MCF 10A (cell line): ENCODE measurements at regions not wholly inside any gene's neighbourhood (a gene's known extent, or its start where the extent isn't known, plus 50 kb on each side); places are given as distances from the start of the nearest gene placed in this dataset.

Experiments
- BruUV-seq: library from RNA; stranded (reverse); fragments of 400-500 nt; replicated peaks from 2 replicates; lab custom pipeline; 2021; lab: Mats Ljungman, UMichigan
- CTCF ChIA-PET: fragments of 300-600 bp; sonication (Branson Sonifier 250); formaldehyde crosslinking; extraction: SDS; loops from one replicate; lab custom pipeline; 2021; ENCODE audit warnings: antibody characterized with exemption, inconsistent platforms; lab: Yijun Ruan, JAX
- POLR2A ChIA-PET: fragments of 300-600, 350-650 bp; sonication (Branson Sonifier 250); formaldehyde crosslinking; extraction: SDS; loops from one replicate; lab custom pipeline; 2020; ENCODE audit warnings: antibody characterized with exemption, inconsistent platforms; lab: Yijun Ruan, JAX
- DNase-seq: peaks from one replicate; pipeline ENCODE4 v3.0.0-alpha.2; 2018; ENCODE audit not compliant: unreplicated experiment
- H3K27ac Mint-ChIP-seq: one replicate; pipeline ENCODE4 v1.8.0; 2022; ENCODE audit warnings: mild to moderate bottlenecking, low read depth, mixed read lengths; ENCODE audit not compliant: unreplicated experiment
- H3K27me3 Mint-ChIP-seq: one replicate; pipeline ENCODE4 v1.8.0; 2022; ENCODE audit warnings: mixed read lengths; ENCODE audit not compliant: insufficient read depth, unreplicated experiment
- H3K36me3 Mint-ChIP-seq: one replicate; pipeline ENCODE4 v1.8.0; 2022; ENCODE audit warnings: mild to moderate bottlenecking, moderate library complexity, mixed read lengths; ENCODE audit not compliant: insufficient read depth, unreplicated experiment
- H3K4me1 Mint-ChIP-seq: one replicate; pipeline ENCODE4 v1.8.0; 2022; ENCODE audit warnings: mixed read lengths; ENCODE audit not compliant: insufficient read depth, unreplicated experiment
- H3K4me3 Mint-ChIP-seq: one replicate; pipeline ENCODE4 v1.8.0; 2022; ENCODE audit warnings: mild to moderate bottlenecking, moderate library complexity, mixed read lengths; ENCODE audit not compliant: unreplicated experiment
- H3K9me3 Mint-ChIP-seq: one replicate; pipeline ENCODE4 v1.8.0; 2022; ENCODE audit warnings: mixed read lengths; ENCODE audit not compliant: unreplicated experiment
- CTCF ChIP-seq: fragments of 200-600 bp; IDR thresholded peaks from one replicate; pipeline ENCODE4 v1.8.0; 2022; ENCODE audit warnings: antibody characterized with exemption, mild to moderate bottlenecking; ENCODE audit not compliant: unreplicated experiment
- intact Hi-C: fragments of 100-400 bp; cut with micrococcal nuclease; formaldehyde crosslinking; loops from 2 replicates; pipeline ENCODE4 v1.14.1; 2022

- CTCF ChIA-PET: interaction anchor here (1.2 kb wide), 1 partner anchor 12 kb away, joined by 3 read pairs; no protein-coding TSS in a partner anchor
- no peak for TF ChIP-seq CTCF
These were observed 215.0 kb downstream of the TBX5 start for GRCh38 chr12:114190971-114191370.

GRCh38 chr12:114189266-114189665, 216.7 kb downstream of the TBX5 start:
- H3K4me1 Mint-ChIP-seq: no peaks in the 10 kb centered on the region
- DNase-seq: no peak
- no peak for TF ChIP-seq CTCF
- ChIA-PET CTCF (no interaction called here), POLR2A (no interaction called here)
- H3K36me3 Mint-ChIP-seq: no peaks in the 10 kb centered on the region
- intact Hi-C loops: no loop called here
- peaks cover 54% of the 10 kb centered on the region for H3K27me3 Mint-ChIP-seq
- no peak overlapping the region for H3K27ac Mint-ChIP-seq
- no TSS peak for BruUV-seq
- H3K4me3 Mint-ChIP-seq: no peak overlapping the region
- no peaks in the 10 kb centered on the region for H3K9me3 Mint-ChIP-seq

More at GRCh38 chr12:114190971-114191370, 215.0 kb downstream of the TBX5 start:
- no peaks in the 10 kb centered on the region for H3K9me3 Mint-ChIP-seq
- peaks cover 5% of the 10 kb centered on the region for H3K4me1 Mint-ChIP-seq
- no peak overlapping the region for H3K27ac Mint-ChIP-seq
- intact Hi-C loops: no loop called here
- H3K4me3 Mint-ChIP-seq: no peak overlapping the region
- POLR2A ChIA-PET: no interaction called here
- no peaks in the 10 kb centered on the region for H3K36me3 Mint-ChIP-seq
- DNase-seq: no peak
- peaks cover 58% of the 10 kb centered on the region for H3K27me3 Mint-ChIP-seq
- no TSS peak for BruUV-seq

- BruUV-seq: no TSS peak
- DNase-seq: no peak
- intact Hi-C loops: no loop called here
- H3K27me3 Mint-ChIP-seq: peaks cover 33% of the 10 kb centered on the region
- no peaks in the 10 kb centered on the region for H3K4me1 Mint-ChIP-seq
- no peak for TF ChIP-seq CTCF
- no peak overlapping the region for H3K4me3 Mint-ChIP-seq
- no peaks in the 10 kb centered on the region for H3K36me3 Mint-ChIP-seq
- no peaks in the 10 kb centered on the region for H3K9me3 Mint-ChIP-seq
- H3K27ac Mint-ChIP-seq: no peak overlapping the region
- CTCF ChIA-PET: interaction anchor here (0.6 kb wide), 2 partner anchors 10 to 40 kb away, joined by 3 to 4 read pairs; no protein-coding TSS in a partner anchor
- POLR2A ChIA-PET: interaction anchor here (1.0 kb wide), 1 partner anchor 12 kb away, joined by 3 read pairs; no protein-coding TSS in a partner anchor
These were observed 219.5 kb downstream of the TBX5 start for GRCh38 chr12:114186241-114187002.

GRCh38 chr12:114185036-114185435, 218.9 kb upstream of the RBM19 start:
- H3K27ac Mint-ChIP-seq: no peak overlapping the region
- ChIA-PET POLR2A (no interaction called here), CTCF (no interaction called here)
- TF ChIP-seq CTCF: no peak
- no peaks in the 10 kb centered on the region for H3K9me3 Mint-ChIP-seq
- BruUV-seq: no TSS peak
- DNase-seq: no peak
- intact Hi-C loops: no loop called here
- H3K36me3 Mint-ChIP-seq: no peaks in the 10 kb centered on the region
- no peak overlapping the region for H3K4me3 Mint-ChIP-seq
- peaks cover 20% of the 10 kb centered on the region for H3K27me3 Mint-ChIP-seq
- no peaks in the 10 kb centered on the region for H3K4me1 Mint-ChIP-seq
